Stimulated activated CD4-positive, alpha-beta T cell treated with anti-CD3 and anti-CD28 coated beads, TNF-alpha, amount 100 ng/mL, for 4 hours (primary cell): ENCODE measurements at regions not wholly inside any gene's neighbourhood (a gene's known extent, or its start where the extent isn't known, plus 50 kb on each side); places are given as distances from the start of the nearest gene placed in this dataset.

Experiments
- DNase-seq, 3 experiments: peaks; one replicate each; pipeline ENCODE4 v3.0.0-alpha.2; 2020; ENCODE audit warnings: low read depth in 3 of 3

- DNase-seq, result no peak
These were observed 133.2 kb upstream of the ARHGAP5 start for GRCh38 chr14:31943861-31944255.

- DNase-seq, result no peak
These were observed 132.6 kb upstream of the ARHGAP5 start for GRCh38 chr14:31944256-31945073.

GRCh38 chr14:31945074-31945613 is 132.0 kb upstream of the ARHGAP5 start:
- no peak for DNase-seq

GRCh38 chr14:31945701-31946100 is 131.4 kb upstream of the ARHGAP5 start:
- no peak for DNase-seq

GRCh38 chr14:31947076-31947475 is 130.0 kb upstream of the ARHGAP5 start:
- DNase-seq, result no peak

- no peak for DNase-seq
These were observed 129.2 kb upstream of the ARHGAP5 start for GRCh38 chr14:31947680-31948595.

- no peak for DNase-seq
These were observed 127.4 kb upstream of the ARHGAP5 start for GRCh38 chr14:31949709-31950108.

- DNase-seq, result no peak
These were observed 126.8 kb upstream of the ARHGAP5 start for GRCh38 chr14:31950331-31950730.

- DNase-seq, result no peak
These were observed 126.1 kb upstream of the ARHGAP5 start for GRCh38 chr14:31950764-31951637.

- no peak for DNase-seq
These were observed 125.5 kb upstream of the ARHGAP5 start for GRCh38 chr14:31951638-31951964.

- DNase-seq, result no peak
These were observed 124.5 kb upstream of the ARHGAP5 start for GRCh38 chr14:31952573-31952972.

- no peak for DNase-seq
These were observed 123.9 kb upstream of the ARHGAP5 start for GRCh38 chr14:31953210-31953609.

GRCh38 chr14:31954991-31955390 is 122.1 kb upstream of the ARHGAP5 start:
- DNase-seq, result no peak

GRCh38 chr14:31955936-31956579 is 121.0 kb upstream of the ARHGAP5 start:
- no peak for DNase-seq

GRCh38 chr14:31957565-31957964 is 119.5 kb upstream of the ARHGAP5 start:
- DNase-seq, result no peak

GRCh38 chr14:31960039-31960438 is 117.1 kb upstream of the ARHGAP5 start:
- no peak for DNase-seq

- DNase-seq, result no peak
These were observed 115.2 kb upstream of the ARHGAP5 start for GRCh38 chr14:31961896-31962295.

GRCh38 chr14:31962920-31963319 is 114.2 kb upstream of the ARHGAP5 start:
- no peak for DNase-seq

GRCh38 chr14:31963587-31963986 is 113.5 kb upstream of the ARHGAP5 start:
- no peak for DNase-seq

GRCh38 chr14:31964490-31964889 is 112.6 kb upstream of the ARHGAP5 start:
- no peak for DNase-seq

GRCh38 chr14:31965071-31965734 is 111.9 kb upstream of the ARHGAP5 start:
- no peak for DNase-seq
